B cell (primary cell): ENCODE measurements at regions not wholly inside any gene's neighbourhood (a gene's known extent, or its start where the extent isn't known, plus 50 kb on each side); places are given as distances from the start of the nearest gene placed in this dataset.

Experiments
- ATAC-seq: fragments of 200-7000 bp; cut with Tn5 transposase; one replicate; pipeline ENCODE4 v1.10.0; 2021; ENCODE audit warnings: low read depth, mild to moderate bottlenecking, moderate number of reproducible peaks, moderate library complexity
- CTCF ChIA-PET: fragments of 350-600 bp; sonication (Branson Sonifier 250); formaldehyde crosslinking; loops from one replicate; lab custom pipeline; 2021; ENCODE audit warnings: antibody characterized with exemption, inconsistent platforms; lab: Charles Lee
- POLR2A ChIA-PET: fragments of 350-600 bp; sonication (Branson Sonifier 250); formaldehyde crosslinking; loops from one replicate; lab custom pipeline; 2021; ENCODE audit warnings: antibody characterized with exemption; lab: Charles Lee
- DNase-seq: peaks from one replicate; pipeline ENCODE4 v3.0.0; 2013
- H2AFZ ChIP-seq: 2 replicates; pipeline ENCODE4 v1.6.1; 2012; ENCODE audit warnings: mild to moderate bottlenecking, low read depth, low read length; ENCODE audit not compliant: insufficient read depth, poor library complexity, severe bottlenecking
- H3K27ac ChIP-seq, 2 donors: 1 replicate in 1 of 2; 2 replicates in 1 of 2; pipeline ENCODE4 v1.5.1; 2012 to 2013; ENCODE audit warnings: low read length in 2 of 2, mild to moderate bottlenecking in 2 of 2, moderate library complexity in 1 of 2
- H3K27me3 ChIP-seq, 4 experiments: fragments of 200-600 bp in 1 of 4; sonication (generic) in 1 of 4; replicated peaks in 1 of 4; 1 replicate in 2 of 4; 2 replicates in 2 of 4; pipeline versions ENCODE4 v1.6.1 to v1.7.0; 2013 to 2016; ENCODE audit warnings: low read length in 3 of 4, mild to moderate bottlenecking in 2 of 4, mixed read lengths in 1 of 4, moderate library complexity in 1 of 4; ENCODE audit not compliant: insufficient read depth in 4 of 4, control insufficient read depth in 3 of 4; ENCODE audit errors: control extremely low read depth in 1 of 4
- H3K36me3 ChIP-seq, 2 experiments: replicated peaks in 1 of 2; 1 replicate in 1 of 2; 2 replicates in 1 of 2; pipeline versions ENCODE4 v1.6.1 to v1.7.1; 2013; ENCODE audit warnings: low read length in 1 of 2; ENCODE audit not compliant: insufficient read depth in 2 of 2, control insufficient read depth in 1 of 2; ENCODE audit errors: control extremely low read depth in 1 of 2, extremely low read depth in 1 of 2
- H3K4me1 ChIP-seq, 2 donors: fragments of 200-600 bp in 1 of 2; sonication (generic) in 1 of 2; 1 replicate in 1 of 2; 2 replicates in 1 of 2; pipeline versions ENCODE4 v1.5.1 to v1.6.1; 2013 to 2017; ENCODE audit warnings: low read length in 2 of 2; ENCODE audit not compliant: control insufficient read depth in 2 of 2, insufficient read depth in 2 of 2
- H3K4me2 ChIP-seq: replicated peaks from 2 replicates; pipeline ENCODE3; 2012; ENCODE audit warnings: mild to moderate bottlenecking, low read depth, low read length; ENCODE audit not compliant: poor library complexity, severe bottlenecking
- H3K4me3 ChIP-seq, 5 experiments: fragments of 200-600 bp in 1 of 5; sonication (generic) in 1 of 5; 1 replicate in 3 of 5; 2 replicates in 2 of 5; pipeline versions ENCODE4 v1.5.1 to v1.7.0; 2011 to 2016; ENCODE audit warnings: low read length in 4 of 5, mild to moderate bottlenecking in 4 of 5, low read depth in 2 of 5, control low read depth in 1 of 5, moderate library complexity in 1 of 5; ENCODE audit not compliant: insufficient read depth in 1 of 5; ENCODE audit errors: control extremely low read depth in 1 of 5, extremely low read depth in 1 of 5
- H3K79me2 ChIP-seq: fragments of 200-600 bp; sonication (generic); one replicate; pipeline ENCODE4 v1.6.0; 2016; ENCODE audit warnings: low read length; ENCODE audit not compliant: control insufficient read depth, insufficient read depth
- H3K9ac ChIP-seq: fragments of 200-600 bp; sonication (generic); 2 replicates; pipeline ENCODE4 v1.6.1; 2017; ENCODE audit warnings: mild to moderate bottlenecking, low read length, moderate library complexity
- H3K9me3 ChIP-seq, 3 donors: one replicate each; pipeline versions ENCODE4 v1.6.1 to v1.7.1; 2013; ENCODE audit warnings: low read length in 2 of 3; ENCODE audit not compliant: control insufficient read depth in 2 of 3, insufficient read depth in 1 of 3; ENCODE audit errors: control extremely low read depth in 1 of 3
- H4K20me1 ChIP-seq: 2 replicates; pipeline ENCODE4 v1.6.0; 2012; ENCODE audit warnings: mild to moderate bottlenecking, low read length; ENCODE audit not compliant: insufficient read depth, control insufficient read depth, poor library complexity, severe bottlenecking
- H3K27ac Mint-ChIP-seq: one replicate; pipeline ENCODE4 v1.8.0; 2021; ENCODE audit warnings: mixed read lengths
- H3K27me3 Mint-ChIP-seq: one replicate; pipeline ENCODE4 v1.8.0; 2021; ENCODE audit warnings: mixed read lengths
- H3K4me1 Mint-ChIP-seq: one replicate; pipeline ENCODE4 v1.8.0; 2021; ENCODE audit warnings: mixed read lengths
- H3K4me3 Mint-ChIP-seq: one replicate; pipeline ENCODE4 v1.8.0; 2021; ENCODE audit warnings: mixed read lengths
- H3K9me3 Mint-ChIP-seq: one replicate; pipeline ENCODE4 v1.8.0; 2022; ENCODE audit warnings: mixed read lengths; ENCODE audit not compliant: insufficient read depth
- CTCF ChIP-seq: fragments of 200-600 bp; IDR thresholded peaks from one replicate; pipeline ENCODE4 v1.8.0; 2022; ENCODE audit warnings: antibody characterized with exemption, mild to moderate bottlenecking
- EZH2 ChIP-seq: IDR thresholded peaks from 2 replicates; pipeline ENCODE4 v1.6.1; 2012; ENCODE audit warnings: borderline replicate concordance, low read depth, mild to moderate bottlenecking, moderate library complexity, low read length; ENCODE audit not compliant: insufficient read depth, poor library complexity, severe bottlenecking
- WGBS: methylation state at CpG from one replicate; pipeline ENCODE4 v1.1.5; 2013; ENCODE audit warnings: missing lambda C conversion rate; ENCODE audit not compliant: insufficient coverage; 5-methylcytosine and 5-hydroxymethylcytosine counted together
- intact Hi-C: fragments of 100-400 bp; cut with micrococcal nuclease; formaldehyde crosslinking; loops from one replicate; pipeline ENCODE4 v1.10.0; 2022

- H3K27ac ChIP-seq = no peak overlapping the region
- Mint-ChIP-seq H3K4me3 (no peak overlapping the region), H3K27me3 (no peaks in the 10 kb centered on the region), H3K27ac (no peak overlapping the region), H3K4me1 (no peaks in the 10 kb centered on the region), H3K9me3 (peaks cover 3% of the 10 kb centered on the region)
- DNase-seq (no peak), ATAC-seq (no peak)
- no peaks in the 10 kb centered on the region for H3K4me1 ChIP-seq
- no CpG with 5 or more reads among the region's 2 CpGs for WGBS
- CTCF ChIA-PET = no interaction called here
- H4K20me1 ChIP-seq = no peaks in the 10 kb centered on the region
- H3K4me2 ChIP-seq = no peak overlapping the region
- no peaks in the 10 kb centered on the region for H3K79me2 ChIP-seq
- H2AFZ ChIP-seq = no peak overlapping the region
- H3K36me3 ChIP-seq = no peaks in the 10 kb centered on the region
- no peaks in the 10 kb centered on the region for H3K27me3 ChIP-seq
- no peak overlapping the region for H3K4me3 ChIP-seq
- H3K9me3 ChIP-seq = no peaks in the 10 kb centered on the region
- intact Hi-C loops = no loop called here
- no peak for TF ChIP-seq EZH2
- TF ChIP-seq CTCF = no peak
- POLR2A ChIA-PET = no interaction called here
- H3K9ac ChIP-seq = no peak overlapping the region
These were observed 697.5 kb upstream of the CELF4 start for GRCh38 chr18:38263066-38263465.

- no peak overlapping the region for H3K27ac Mint-ChIP-seq
- ATAC-seq = no peak
- CTCF ChIA-PET = no interaction called here
These were observed 697.1 kb upstream of the CELF4 start for GRCh38 chr18:38262661-38263060.

More at GRCh38 chr18:38262661-38263060, 697.1 kb upstream of the CELF4 start:
- Histone ChIP-seq H3K79me2 (no peaks in the 10 kb centered on the region), H3K36me3 (no peaks in the 10 kb centered on the region), H2AFZ (no peak overlapping the region), H3K4me1 (no peaks in the 10 kb centered on the region), H3K9ac (no peak overlapping the region), H3K27me3 (no peaks in the 10 kb centered on the region), H4K20me1 (no peaks in the 10 kb centered on the region), H3K4me3 (no peak overlapping the region), H3K4me2 (no peak overlapping the region), H3K9me3 (no peaks in the 10 kb centered on the region), H3K27ac (no peak overlapping the region)
- POLR2A ChIA-PET = no interaction called here
- TF ChIP-seq CTCF (no peak), EZH2 (no peak)
- Mint-ChIP-seq H3K27me3 (no peaks in the 10 kb centered on the region), H3K9me3 (peaks cover 3% of the 10 kb centered on the region), H3K4me1 (no peaks in the 10 kb centered on the region), H3K4me3 (no peak overlapping the region)
- DNase-seq = no peak
- intact Hi-C loops = no loop called here
